Psoas muscle (tissue), 7 donors: ENCODE measurements at regions not wholly inside any gene's neighbourhood (a gene's known extent, or its start where the extent isn't known, plus 50 kb on each side); places are given as distances from the start of the nearest gene placed in this dataset.

Source experiments
- ATAC-seq, 4 donors: fragments of 200-7000 bp; cut with Tn5 transposase; one replicate each; pipeline ENCODE4 v1.9.1; 2020; ENCODE audit warnings: moderate library complexity in 3 of 4, mild to moderate bottlenecking in 2 of 4
- DNase-seq, 2 donors: peaks; one replicate each; pipeline ENCODE4 v3.0.0-alpha.2; 2020
- H3K27ac ChIP-seq: fragments of 200-600 bp; one replicate; pipeline ENCODE4 v1.8.0; 2022
- H3K27me3 ChIP-seq, 3 donors: fragments of 200-600 bp in 1 of 3; one replicate each; pipeline versions ENCODE4 v1.6.1 to v1.8.0; 2013 to 2022; ENCODE audit warnings: low read length in 2 of 3, mild to moderate bottlenecking in 2 of 3, moderate library complexity in 1 of 3; ENCODE audit not compliant: insufficient read depth in 3 of 3
- H3K36me3 ChIP-seq, 2 donors: fragments of 200-600 bp in 1 of 2; one replicate each; pipeline versions ENCODE4 v1.6.1 to v1.8.0; 2013 to 2022; ENCODE audit warnings: low read depth in 1 of 2, mild to moderate bottlenecking in 1 of 2, moderate library complexity in 1 of 2; ENCODE audit not compliant: insufficient read depth in 1 of 2
- H3K4me1 ChIP-seq: fragments of 200-600 bp; one replicate; pipeline ENCODE4 v1.8.0; 2022
- H3K4me3 ChIP-seq: fragments of 200-600 bp; one replicate; pipeline ENCODE4 v1.8.0; 2022; ENCODE audit warnings: mild to moderate bottlenecking
- H3K9me3 ChIP-seq: fragments of 200-600 bp; one replicate; pipeline ENCODE4 v1.8.0; 2022
- WGBS, 3 donors: extraction: QIAGEN DNeasy Blood & Tissue Kit; methylation state at CpG; one replicate each; pipeline versions ENCODE4 v1.1.6 to v1.1.7; 2013; 5-methylcytosine and 5-hydroxymethylcytosine counted together
- intact Hi-C, 2 donors: fragments of 100-400 bp; cut with DNase I; formaldehyde crosslinking; loops; one replicate each; pipeline versions ENCODE4 v1.11.0 to v1.14.2; 2022
- TF ChIP-seq, protein P1 (sequence below): fragments of 200-600 bp; IDR thresholded peaks from one replicate; pipeline ENCODE4 v1.8.0; 2022; ENCODE audit warnings: antibody characterized with exemption
- donor health status: healthy with polysubstance abuse.
- donor health status: DM: no; HTN: no; CAD: no; lungs with moderate emphysema.
- donor health status: Bipolar disorder and iron deficiency.
- donor health status: healthy.
- donor health status: DM: yes; HTN: yes; CAD: no.
- donor health status: DM: no; HTN: no; CAD: no.
- donor health status: DM: yes; HTN: yes; CAD: no.

DNA sequence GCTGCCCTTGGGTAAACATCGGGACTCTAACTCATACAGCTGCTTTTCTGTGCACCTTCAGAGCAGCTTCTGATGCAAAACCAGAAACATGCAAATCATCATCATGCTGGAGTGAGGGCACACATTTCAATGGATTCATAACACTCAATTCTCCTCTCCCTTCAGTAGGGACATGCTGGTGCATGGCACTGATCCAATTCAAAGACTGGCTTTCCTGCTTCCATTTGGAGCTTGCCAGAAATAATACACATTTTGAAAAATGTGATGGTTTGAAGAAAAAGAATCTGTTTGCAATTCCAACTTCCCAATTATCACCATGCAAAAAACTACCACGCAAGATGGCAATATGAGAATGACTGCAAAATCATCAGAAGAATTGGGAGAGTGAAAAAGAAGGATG, 65.2 kb upstream of the PDE10A start:
- ATAC-seq = no peak
- DNase-seq = no peak

DNA sequence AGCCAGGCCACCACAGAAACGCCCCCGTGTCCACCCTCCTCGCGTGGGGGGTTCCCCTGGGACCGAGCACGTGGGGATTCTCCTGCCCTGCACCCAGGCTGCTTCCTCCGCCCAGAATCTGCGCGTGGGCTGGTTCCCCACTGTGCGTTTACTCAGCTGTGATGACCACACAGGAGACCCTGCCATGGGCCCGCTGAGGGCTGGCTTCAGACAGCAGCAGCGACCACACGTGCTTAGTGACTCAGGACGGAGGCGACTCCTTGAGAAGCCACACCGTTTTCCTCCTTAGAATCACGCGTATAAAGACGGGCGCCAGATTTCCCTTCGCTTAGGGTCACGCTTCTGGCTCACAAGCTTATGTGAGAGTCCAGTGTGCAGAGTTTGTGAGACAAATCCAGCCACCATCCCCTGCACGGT, 63.9 kb upstream of the PDE10A start:
- intact Hi-C loops = loop anchor here in 1 of 2 donors (5.0 kb wide), 2 partner anchors 125 to 285 kb away; no protein-coding TSS in a partner anchor
- TF ChIP-seq, protein P1, sequence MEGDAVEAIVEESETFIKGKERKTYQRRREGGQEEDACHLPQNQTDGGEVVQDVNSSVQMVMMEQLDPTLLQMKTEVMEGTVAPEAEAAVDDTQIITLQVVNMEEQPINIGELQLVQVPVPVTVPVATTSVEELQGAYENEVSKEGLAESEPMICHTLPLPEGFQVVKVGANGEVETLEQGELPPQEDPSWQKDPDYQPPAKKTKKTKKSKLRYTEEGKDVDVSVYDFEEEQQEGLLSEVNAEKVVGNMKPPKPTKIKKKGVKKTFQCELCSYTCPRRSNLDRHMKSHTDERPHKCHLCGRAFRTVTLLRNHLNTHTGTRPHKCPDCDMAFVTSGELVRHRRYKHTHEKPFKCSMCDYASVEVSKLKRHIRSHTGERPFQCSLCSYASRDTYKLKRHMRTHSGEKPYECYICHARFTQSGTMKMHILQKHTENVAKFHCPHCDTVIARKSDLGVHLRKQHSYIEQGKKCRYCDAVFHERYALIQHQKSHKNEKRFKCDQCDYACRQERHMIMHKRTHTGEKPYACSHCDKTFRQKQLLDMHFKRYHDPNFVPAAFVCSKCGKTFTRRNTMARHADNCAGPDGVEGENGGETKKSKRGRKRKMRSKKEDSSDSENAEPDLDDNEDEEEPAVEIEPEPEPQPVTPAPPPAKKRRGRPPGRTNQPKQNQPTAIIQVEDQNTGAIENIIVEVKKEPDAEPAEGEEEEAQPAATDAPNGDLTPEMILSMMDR = no peak

More for the DNA sequence above, 65.2 kb upstream of the PDE10A start:
- 86 to 89% (median 87%) methylated on average over 2 of the region's 2 CpGs for WGBS, 3 donors
- intact Hi-C loops = loop anchor here in 1 of 2 donors (5.0 kb wide), 2 partner anchors 124 to 286 kb away; no protein-coding TSS in a partner anchor
- no peaks in the 10 kb centered on the region for H3K36me3 ChIP-seq
- H3K4me3 ChIP-seq = no peak overlapping the region
- TF ChIP-seq, protein P1 = no peak
- no peaks in the 10 kb centered on the region for H3K4me1 ChIP-seq
- no peaks in the 10 kb centered on the region for H3K9me3 ChIP-seq
- H3K27me3 ChIP-seq = no peaks in the 10 kb centered on the region
- no peak overlapping the region for H3K27ac ChIP-seq

DNA sequence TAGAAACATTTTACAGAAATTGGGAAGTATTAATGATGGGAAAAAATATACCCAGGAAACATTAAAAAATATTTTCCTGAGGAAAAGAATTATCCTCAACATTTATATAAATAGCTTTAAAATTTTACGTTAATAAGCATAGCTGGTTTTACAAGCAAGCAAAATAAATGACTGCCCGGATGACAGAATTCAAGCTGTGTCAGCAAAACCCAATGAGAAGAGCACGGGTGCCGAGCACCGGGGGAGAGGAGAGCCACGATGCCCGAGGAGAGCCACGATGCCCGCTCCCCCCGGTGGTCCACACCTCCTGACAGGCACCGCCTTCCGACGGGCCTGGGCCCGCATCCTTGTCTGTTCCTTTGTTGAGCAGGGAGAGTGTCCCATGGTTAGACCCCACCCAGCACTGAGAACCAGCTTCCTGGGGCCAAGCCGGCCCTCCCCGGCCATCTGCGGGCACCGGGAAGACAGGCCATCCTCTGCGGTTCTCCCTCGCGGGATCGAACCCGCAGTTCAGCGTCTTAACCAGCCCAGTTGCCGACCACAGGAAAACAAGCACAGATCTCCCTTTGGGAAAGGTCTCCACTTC, 63.3 kb upstream of the PDE10A start:
- no peak for ATAC-seq
- TF ChIP-seq, protein P1 = no peak
- intact Hi-C loops = loop anchor here in 1 of 2 donors (5.0 kb wide), 2 partner anchors 126 to 284 kb away; no protein-coding TSS in a partner anchor
- no peak for DNase-seq
- no peaks in the 10 kb centered on the region for H3K27me3 ChIP-seq
- no peaks in the 10 kb centered on the region for H3K9me3 ChIP-seq
- H3K27ac ChIP-seq = no peak overlapping the region
- no peak overlapping the region for H3K4me3 ChIP-seq
- no peaks in the 10 kb centered on the region for H3K36me3 ChIP-seq
- WGBS, 3 donors = 91 to 93% (median 93%) methylated on average over 25 of the region's 25 CpGs
- H3K4me1 ChIP-seq = no peaks in the 10 kb centered on the region

More for the DNA sequence above, 63.9 kb upstream of the PDE10A start:
- ATAC-seq = no peak
- no peaks in the 10 kb centered on the region for H3K36me3 ChIP-seq
- H3K27ac ChIP-seq = no peak overlapping the region
- H3K4me3 ChIP-seq = no peak overlapping the region
- WGBS, 3 donors = 69 to 71% (median 71%) methylated on average over 23 of the region's 23 CpGs
- no peaks in the 10 kb centered on the region for H3K9me3 ChIP-seq
- H3K27me3 ChIP-seq = no peaks in the 10 kb centered on the region
- no peak for DNase-seq
- H3K4me1 ChIP-seq = no peaks in the 10 kb centered on the region

DNA sequence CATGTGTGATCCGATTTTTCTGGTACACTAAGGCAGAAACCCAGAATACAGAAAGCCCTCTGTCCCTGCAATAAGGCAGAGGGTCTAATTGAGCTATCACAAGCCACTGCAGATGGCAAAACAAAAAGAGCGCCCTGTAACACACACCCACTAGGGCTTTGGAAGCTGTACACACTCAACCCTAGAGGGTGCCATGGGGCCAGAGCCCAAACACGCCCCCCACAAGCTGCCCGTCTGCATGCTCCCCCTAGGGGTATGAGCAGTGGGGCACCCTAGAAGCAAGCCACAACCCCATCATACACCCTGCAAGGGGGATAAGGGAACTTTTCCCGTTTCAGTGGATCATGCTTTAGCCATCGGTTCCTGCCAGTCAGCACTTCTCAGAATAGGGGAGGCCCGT, 62.2 kb upstream of the PDE10A start:
- intact Hi-C loops = loop anchor here in 1 of 2 donors (5.0 kb wide), 2 partner anchors 127 to 283 kb away; no protein-coding TSS in a partner anchor
- 86 to 96% (median 93%) methylated on average over 7 of the region's 7 CpGs for WGBS, 3 donors
- no peak overlapping the region for H3K27ac ChIP-seq
- no peaks in the 10 kb centered on the region for H3K9me3 ChIP-seq
- ATAC-seq (no peak), DNase-seq (no peak)
- H3K27me3 ChIP-seq = no peaks in the 10 kb centered on the region
- H3K4me1 ChIP-seq = no peaks in the 10 kb centered on the region
- TF ChIP-seq, protein P1 = no peak
- H3K4me3 ChIP-seq = no peak overlapping the region
- H3K36me3 ChIP-seq = no peaks in the 10 kb centered on the region

DNA sequence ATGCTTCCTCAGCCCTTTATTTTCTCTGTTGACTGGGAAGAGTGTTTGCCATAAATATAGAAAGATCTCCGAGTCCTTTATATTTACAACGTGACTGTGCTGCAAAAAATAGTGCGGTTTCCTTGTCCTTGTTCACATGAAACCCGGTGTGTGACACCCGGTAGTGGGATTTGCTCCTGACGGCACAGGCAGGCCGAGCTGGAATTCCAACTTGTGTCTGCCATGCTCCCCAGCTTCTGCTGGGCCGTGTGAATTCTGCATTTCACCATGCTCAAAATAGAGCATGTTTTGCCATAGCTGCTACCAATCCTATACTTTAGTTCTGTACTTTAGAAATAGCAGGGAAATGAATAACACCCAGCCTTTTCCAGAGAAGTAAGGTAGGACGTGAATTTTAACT, 60.3 kb upstream of the PDE10A start:
- TF ChIP-seq, protein P1 = no peak
- no peaks in the 10 kb centered on the region for H3K36me3 ChIP-seq
- H3K27ac ChIP-seq = no peak overlapping the region
- DNase-seq (no peak), ATAC-seq (no peak)
- no peak overlapping the region for H3K4me3 ChIP-seq
- WGBS, 3 donors = 72 to 75% (median 73%) methylated on average over 9 of the region's 9 CpGs
- H3K9me3 ChIP-seq = no peaks in the 10 kb centered on the region
- no peaks in the 10 kb centered on the region for H3K4me1 ChIP-seq
- no peaks in the 10 kb centered on the region for H3K27me3 ChIP-seq
- intact Hi-C loops = no loop called here
